ENCODE measurements at regions not wholly inside any gene's neighbourhood (a gene's known extent, or its start where the extent isn't known, plus 50 kb on each side); places are given as distances from the start of the nearest gene placed in this dataset.
A peak's percentile ranks its signal among the peaks of the same experiment; 100 is the strongest.

DNA sequence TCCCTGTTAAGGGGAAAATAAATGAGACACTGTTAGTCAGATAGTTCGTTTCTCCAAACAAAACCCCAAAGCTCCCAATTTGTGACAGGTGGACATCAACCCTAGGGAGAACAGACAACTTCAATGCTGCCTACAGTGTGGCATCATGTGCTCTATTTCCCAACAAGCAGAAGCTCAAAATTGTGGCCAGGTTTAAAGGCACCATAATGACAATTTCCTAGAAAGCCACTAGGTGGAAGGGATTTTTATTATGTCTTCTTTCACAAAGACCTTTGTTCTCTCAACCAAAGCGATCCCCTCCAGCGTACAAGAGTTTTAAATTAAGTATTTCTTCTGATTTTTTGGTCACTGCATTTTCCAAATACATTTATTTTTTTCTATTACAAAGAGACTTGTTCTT, 88.0 kb upstream of the MBIP start:
- DNase-seq = no peak

DNA sequence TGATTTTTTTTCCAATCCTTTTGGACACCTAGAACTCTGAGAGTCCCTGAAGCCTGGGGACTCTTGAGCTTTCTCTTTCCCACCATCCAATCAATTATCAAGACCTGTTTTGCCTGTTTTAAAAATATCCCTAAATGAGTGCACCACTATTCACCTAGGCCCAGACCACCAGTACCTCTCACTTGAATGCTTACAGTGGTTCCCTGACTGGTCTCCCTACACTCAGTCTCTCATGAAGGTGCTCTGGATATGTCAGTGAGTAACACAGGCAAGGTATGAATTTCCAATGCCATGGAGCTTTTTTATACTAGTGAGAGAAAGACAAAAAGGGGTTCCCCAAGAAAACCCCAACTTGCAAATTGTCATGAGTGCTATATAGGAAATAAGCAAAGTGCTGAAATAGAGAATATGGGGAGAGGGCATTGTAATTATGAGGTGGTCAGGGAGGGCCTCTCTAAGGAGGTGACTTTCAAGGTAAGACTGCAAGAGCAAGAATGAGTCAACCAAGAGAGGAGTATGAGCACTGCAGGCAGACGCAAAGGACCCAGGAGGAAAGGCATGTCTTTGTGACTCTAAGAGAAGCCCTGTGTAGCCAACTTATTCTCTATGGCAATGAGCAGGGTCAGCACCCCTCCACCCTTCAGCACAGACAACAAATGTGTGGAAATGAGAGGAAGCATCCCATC, 85.3 kb upstream of the MBIP start:
- no peak for DNase-seq

DNA sequence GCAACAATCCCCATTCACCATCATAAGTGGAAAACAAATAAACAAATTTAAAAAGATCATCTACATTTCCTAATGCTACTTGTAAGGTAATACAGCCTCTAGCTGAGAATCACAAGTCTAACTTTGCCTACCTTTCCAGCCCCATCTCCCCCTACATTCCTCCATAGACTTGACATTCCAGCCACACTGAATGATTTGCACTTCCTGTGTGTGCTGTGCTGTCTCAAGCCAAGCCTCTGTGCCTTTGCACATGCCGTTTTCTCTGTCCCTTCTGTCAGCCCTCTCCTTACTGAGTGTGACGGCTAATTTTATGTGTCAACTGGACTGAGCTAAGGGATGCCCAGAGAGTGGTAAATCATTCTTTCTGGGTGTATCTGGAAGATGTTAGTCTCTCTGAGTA, 82.4 kb upstream of the MBIP start:
- no peak for DNase-seq

- no peak for DNase-seq
Measured at GRCh38 chr14:36398463-36399291, 78.2 kb upstream of the MBIP start.

DNA sequence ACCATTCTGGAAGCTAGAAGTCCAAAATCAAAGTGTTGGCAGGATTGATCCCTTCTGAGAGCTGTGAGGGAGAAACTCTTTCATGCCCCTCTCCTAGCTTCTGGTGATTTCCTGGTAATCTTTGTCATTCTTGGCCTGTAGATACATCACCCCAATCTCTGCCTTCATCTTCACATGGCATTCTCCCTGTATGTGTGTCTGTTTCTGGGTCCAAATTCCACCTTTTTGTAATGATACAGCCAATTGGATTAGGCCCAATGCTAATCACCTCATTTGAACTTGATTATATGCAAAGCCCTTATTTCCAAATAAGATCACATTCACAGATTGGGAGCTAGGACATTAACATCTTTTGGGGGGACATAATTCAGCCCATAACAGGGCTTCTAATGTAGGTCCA, 76.9 kb upstream of the MBIP start:
- no peak for DNase-seq

- no peak for DNase-seq
Measured at GRCh38 chr14:36396798-36397197, 76.4 kb upstream of the MBIP start.

DNA sequence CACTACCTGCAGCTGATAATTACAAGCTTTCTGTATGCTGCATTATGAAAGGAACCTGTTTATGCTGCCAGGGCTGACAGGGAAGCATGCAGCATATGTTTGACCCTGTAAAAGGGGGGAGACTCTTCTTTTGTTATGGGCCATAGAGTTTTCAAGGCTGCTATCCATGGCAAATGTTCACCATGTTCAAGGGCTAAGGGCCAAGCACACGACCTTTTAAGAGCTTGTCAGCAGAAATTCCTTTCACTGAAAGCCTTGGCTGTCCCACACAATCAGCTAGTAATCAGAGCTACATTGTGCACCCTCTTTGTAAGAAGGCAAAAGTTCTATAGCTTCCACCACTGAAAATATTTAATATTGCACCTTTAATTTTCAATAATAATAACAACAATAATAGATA, 74.2 kb upstream of the MBIP start:
- no peak for DNase-seq

DNA sequence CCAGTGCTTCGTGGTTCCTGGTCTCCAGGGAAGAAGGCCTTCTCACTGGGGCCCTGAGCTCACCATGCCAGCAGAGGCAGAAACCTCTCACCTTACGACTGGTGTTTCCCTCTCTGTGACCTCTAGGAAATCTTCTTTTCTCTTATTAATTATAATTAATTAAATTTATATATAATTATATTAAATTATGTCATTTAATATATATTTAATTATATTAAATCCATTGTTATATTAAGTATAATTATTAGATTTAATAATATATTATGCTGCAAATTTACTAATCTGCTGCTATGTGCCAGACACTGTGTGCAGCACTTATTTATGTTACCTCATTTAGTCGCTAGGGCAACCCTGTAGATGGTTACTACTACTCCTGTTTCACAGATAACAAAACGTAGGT, 70.3 kb upstream of the MBIP start:
- no peak for DNase-seq

- no peak for DNase-seq
Measured at GRCh38 chr14:36383767-36384431, 63.5 kb upstream of the MBIP start.

DNA sequence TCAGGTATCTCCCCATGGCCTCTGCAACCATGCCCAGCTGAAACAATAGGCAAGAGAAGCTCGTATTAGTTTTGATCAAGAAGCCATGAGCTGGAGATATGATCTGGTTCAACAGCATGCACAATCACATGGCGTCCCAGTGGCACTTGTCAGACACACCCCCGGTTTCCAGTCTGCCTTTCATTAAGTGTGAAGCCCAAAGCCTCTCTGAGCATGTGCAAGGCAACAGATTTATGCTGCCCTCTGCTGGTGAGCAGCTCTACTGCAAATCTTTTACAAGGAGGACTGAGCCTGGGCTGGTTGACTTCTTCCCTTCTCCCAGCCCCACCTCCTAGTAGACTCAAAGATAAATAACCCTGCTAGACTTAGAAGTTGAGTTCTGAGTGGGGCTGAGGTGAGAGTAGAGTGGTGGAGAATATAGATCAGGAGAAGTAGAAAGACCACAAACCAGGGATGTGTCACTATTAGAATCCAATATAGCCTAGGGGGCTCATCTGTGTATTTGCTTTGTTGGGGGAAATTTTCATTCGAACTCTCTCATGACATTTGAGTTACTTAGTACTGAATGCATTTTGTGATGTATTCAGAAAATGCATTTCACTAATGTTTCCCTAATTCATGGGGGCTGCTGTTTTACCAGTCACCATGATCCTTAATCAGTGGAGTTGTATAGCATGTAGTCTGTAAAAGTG, 53.7 kb upstream of the MBIP start:
- peak; percentile 91 to 95 (median 92) for DNase-seq
